AG09319 (cell line): ENCODE measurements at regions not wholly inside any gene's neighbourhood (a gene's known extent, or its start where the extent isn't known, plus 50 kb on each side); places are given as distances from the start of the nearest gene placed in this dataset.
"Not testable (repeated sequence)": the region's sequence is repeated elsewhere in the genome, so short reads cannot be mapped to it uniquely, and the experiment has no call there.

ENCODE experiments used
- DNase-seq: peaks from one replicate; pipeline ENCODE4 v3.0.0-alpha.2; 2010; ENCODE audit warnings: low read depth; ENCODE audit errors: extremely low read depth
- CTCF ChIP-seq: IDR thresholded peaks from 2 replicates; pipeline ENCODE4 v1.5.1; 2011; ENCODE audit warnings: low read depth, mild to moderate bottlenecking, inconsistent platforms, low read length, moderate library complexity

GRCh38 chr6:67450641-67451040 is 1184.4 kb upstream of the ADGRB3 start:
- no peak for DNase-seq
- TF ChIP-seq CTCF = no peak

- no peak for TF ChIP-seq CTCF
- DNase-seq = no peak
Observed at GRCh38 chr6:67449602-67450001, 1185.5 kb upstream of the ADGRB3 start.

- no peak for TF ChIP-seq CTCF
- no peak for DNase-seq
Observed at GRCh38 chr6:67433124-67433523, 1202.0 kb upstream of the ADGRB3 start.

GRCh38 chr6:67431076-67431475 is 1204.0 kb upstream of the ADGRB3 start:
- no peak for DNase-seq
- TF ChIP-seq CTCF = no peak

GRCh38 chr6:67426686-67427085 is 1208.4 kb upstream of the ADGRB3 start:
- not testable (repeated sequence) for DNase-seq

GRCh38 chr6:67412035-67412434 is 1223.0 kb upstream of the ADGRB3 start:
- no peak for DNase-seq
- TF ChIP-seq CTCF = no peak

GRCh38 chr6:67411036-67411435 is 1224.0 kb upstream of the ADGRB3 start:
- no peak for TF ChIP-seq CTCF
- no peak for DNase-seq

GRCh38 chr6:67394254-67394653 is 1240.8 kb upstream of the ADGRB3 start:
- no peak for DNase-seq
- TF ChIP-seq CTCF = no peak
